Suppressor macrophage treated with lipopolysaccharide for 1 hour (primary cell): ENCODE measurements at regions not wholly inside any gene's neighbourhood (a gene's known extent, or its start where the extent isn't known, plus 50 kb on each side); places are given as distances from the start of the nearest gene placed in this dataset.

Experiments
- DNase-seq, 3 donors: peaks; one replicate each; pipeline ENCODE4 v3.0.0-alpha.2; 2020 to 2022

GRCh38 chr4:165612936-165613335 is 234.1 kb downstream of the CPE start:
- no peak for DNase-seq

GRCh38 chr4:165613581-165613980 is 234.8 kb downstream of the CPE start:
- DNase-seq = no peak

GRCh38 chr4:165620913-165621312 is 242.1 kb downstream of the CPE start:
- no peak for DNase-seq

GRCh38 chr4:165621983-165622382 is 243.2 kb downstream of the CPE start:
- no peak for DNase-seq

GRCh38 chr4:165625281-165625680 is 246.5 kb downstream of the CPE start:
- DNase-seq = no peak

- no peak for DNase-seq
Observed at GRCh38 chr4:165626316-165626715, 246.7 kb upstream of the TLL1 start.

- no peak for DNase-seq
Observed at GRCh38 chr4:165627128-165627527, 245.9 kb upstream of the TLL1 start.

GRCh38 chr4:165627548-165627947 is 245.5 kb upstream of the TLL1 start:
- DNase-seq = no peak

- no peak for DNase-seq
Observed at GRCh38 chr4:165628572-165628971, 244.5 kb upstream of the TLL1 start.

GRCh38 chr4:165630671-165631070 is 242.4 kb upstream of the TLL1 start:
- no peak for DNase-seq

- no peak for DNase-seq
Observed at GRCh38 chr4:165631208-165631894, 241.7 kb upstream of the TLL1 start.

GRCh38 chr4:165631912-165632311 is 241.1 kb upstream of the TLL1 start:
- DNase-seq = no peak

GRCh38 chr4:165634766-165635165 is 238.3 kb upstream of the TLL1 start:
- DNase-seq = no peak

GRCh38 chr4:165635381-165635780 is 237.7 kb upstream of the TLL1 start:
- no peak for DNase-seq

- no peak for DNase-seq
Observed at GRCh38 chr4:165635951-165636350, 237.1 kb upstream of the TLL1 start.

GRCh38 chr4:165651901-165652300 is 221.1 kb upstream of the TLL1 start:
- no peak for DNase-seq

- DNase-seq = no peak
Observed at GRCh38 chr4:165654556-165654955, 218.5 kb upstream of the TLL1 start.

- no peak for DNase-seq
Observed at GRCh38 chr4:165656399-165656798, 216.6 kb upstream of the TLL1 start.

- no peak for DNase-seq
Observed at GRCh38 chr4:165656829-165657490, 216.1 kb upstream of the TLL1 start.

- no peak for DNase-seq
Observed at GRCh38 chr4:165662341-165662740, 210.7 kb upstream of the TLL1 start.

- DNase-seq = no peak
Observed at GRCh38 chr4:165663411-165663810, 209.6 kb upstream of the TLL1 start.

- no peak for DNase-seq
Observed at GRCh38 chr4:165666836-165667235, 206.2 kb upstream of the TLL1 start.

- no peak for DNase-seq
Observed at GRCh38 chr4:165667969-165668368, 205.1 kb upstream of the TLL1 start.

GRCh38 chr4:165668694-165669093 is 204.3 kb upstream of the TLL1 start:
- no peak for DNase-seq

- no peak for DNase-seq
Observed at GRCh38 chr4:165677081-165677480, 196.0 kb upstream of the TLL1 start.
